C4-2B (cell line): ENCODE measurements at regions not wholly inside any gene's neighbourhood (a gene's known extent, or its start where the extent isn't known, plus 50 kb on each side); places are given as distances from the start of the nearest gene placed in this dataset.

Experiments used
- ZFX ChIP-seq: fragments of 450-650 bp; IDR thresholded peaks from 2 replicates; pipeline ENCODE4 v1.6.1; 2017
- TF ChIP-seq, protein P1 (sequence below): fragments of 450-650 bp; conservative IDR thresholded peaks from 2 replicates; pipeline ENCODE4 v1.5.1; 2017; ENCODE audit warnings: mild to moderate bottlenecking

DNA sequence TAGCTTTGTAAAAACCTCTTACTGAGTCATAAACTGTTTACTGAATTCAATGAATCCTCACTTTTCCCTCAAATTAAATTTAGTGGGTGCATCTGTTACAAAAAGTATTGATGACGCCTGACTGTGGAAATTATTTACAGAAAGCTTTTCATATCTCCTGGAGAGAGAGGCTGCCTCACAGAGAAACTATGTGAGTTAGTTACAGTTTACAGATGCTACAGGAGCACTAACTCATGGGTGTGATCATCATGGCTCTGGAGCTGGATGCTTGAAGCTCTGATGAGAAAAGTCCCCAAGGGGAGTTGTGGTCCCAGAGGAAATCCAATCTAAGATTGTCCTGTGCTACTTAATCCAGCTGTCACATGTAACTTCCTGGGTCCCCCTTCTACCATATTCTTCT lies 590.8 kb downstream of the LMO7 start:
- TF ChIP-seq, protein P1, sequence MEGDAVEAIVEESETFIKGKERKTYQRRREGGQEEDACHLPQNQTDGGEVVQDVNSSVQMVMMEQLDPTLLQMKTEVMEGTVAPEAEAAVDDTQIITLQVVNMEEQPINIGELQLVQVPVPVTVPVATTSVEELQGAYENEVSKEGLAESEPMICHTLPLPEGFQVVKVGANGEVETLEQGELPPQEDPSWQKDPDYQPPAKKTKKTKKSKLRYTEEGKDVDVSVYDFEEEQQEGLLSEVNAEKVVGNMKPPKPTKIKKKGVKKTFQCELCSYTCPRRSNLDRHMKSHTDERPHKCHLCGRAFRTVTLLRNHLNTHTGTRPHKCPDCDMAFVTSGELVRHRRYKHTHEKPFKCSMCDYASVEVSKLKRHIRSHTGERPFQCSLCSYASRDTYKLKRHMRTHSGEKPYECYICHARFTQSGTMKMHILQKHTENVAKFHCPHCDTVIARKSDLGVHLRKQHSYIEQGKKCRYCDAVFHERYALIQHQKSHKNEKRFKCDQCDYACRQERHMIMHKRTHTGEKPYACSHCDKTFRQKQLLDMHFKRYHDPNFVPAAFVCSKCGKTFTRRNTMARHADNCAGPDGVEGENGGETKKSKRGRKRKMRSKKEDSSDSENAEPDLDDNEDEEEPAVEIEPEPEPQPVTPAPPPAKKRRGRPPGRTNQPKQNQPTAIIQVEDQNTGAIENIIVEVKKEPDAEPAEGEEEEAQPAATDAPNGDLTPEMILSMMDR = no peak
- no peak for TF ChIP-seq ZFX
